NCI-H69 (cell line): ENCODE measurements at regions not wholly inside any gene's neighbourhood (a gene's known extent, or its start where the extent isn't known, plus 50 kb on each side); places are given as distances from the start of the nearest gene placed in this dataset.
"Not testable (repeated sequence)": the region's sequence is repeated elsewhere in the genome, so short reads cannot be mapped to it uniquely, and the experiment has no call there.

ENCODE experiments used
- DNase-seq: peaks from one replicate; lab custom pipeline; 2025; lab: John Stamatoyannopoulos, UW

- DNase-seq, result peak; percentile 18
Observed at GRCh38 chr2:131425231-131425941, 50.5 kb upstream of the TUBA3D start.

- peak; percentile 3 for DNase-seq
Observed at GRCh38 chr2:131424605-131425114, 51.3 kb upstream of the TUBA3D start.

DNA sequence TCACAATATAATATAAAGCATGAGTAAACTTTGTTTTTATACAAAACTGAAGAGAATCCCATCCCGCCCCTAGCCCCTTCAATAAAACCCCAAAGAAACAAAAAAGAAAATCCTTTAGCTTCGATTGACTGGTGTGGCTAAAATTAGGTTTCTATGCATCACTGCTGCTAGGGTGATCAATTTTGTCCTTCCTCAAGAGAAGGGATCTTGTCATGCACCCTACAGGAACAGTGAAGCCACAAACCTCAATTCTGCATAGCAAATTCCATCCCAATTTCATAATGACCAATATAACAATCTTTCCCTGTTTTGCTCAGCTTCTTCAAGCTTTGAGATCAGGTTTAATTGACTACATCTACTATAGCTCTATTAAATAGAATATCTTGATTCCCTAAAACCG lies 55.2 kb upstream of the TUBA3D start:
- not testable (repeated sequence) for DNase-seq

DNA sequence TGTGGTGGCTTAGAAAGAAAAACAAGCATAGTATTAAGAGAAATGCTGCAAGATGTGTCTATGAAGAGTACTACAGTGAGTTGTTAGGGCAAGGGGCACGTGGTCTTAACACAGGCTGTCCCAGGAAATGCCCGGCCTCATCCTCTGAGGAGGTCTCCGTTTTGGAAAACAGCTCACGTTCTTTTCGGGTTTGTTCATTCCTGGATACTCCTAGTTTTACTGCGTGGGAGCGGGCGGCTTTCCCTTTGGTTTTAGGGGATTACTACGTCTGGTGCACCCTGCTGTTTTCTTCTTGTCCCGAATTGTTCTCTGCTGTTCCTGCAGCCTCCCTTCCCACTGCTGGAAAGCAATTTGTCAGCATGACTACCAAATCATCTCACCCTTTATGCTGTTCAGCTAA lies 55.5 kb upstream of the RAB6D start:
- DNase-seq, result peak; percentile 4

DNA sequence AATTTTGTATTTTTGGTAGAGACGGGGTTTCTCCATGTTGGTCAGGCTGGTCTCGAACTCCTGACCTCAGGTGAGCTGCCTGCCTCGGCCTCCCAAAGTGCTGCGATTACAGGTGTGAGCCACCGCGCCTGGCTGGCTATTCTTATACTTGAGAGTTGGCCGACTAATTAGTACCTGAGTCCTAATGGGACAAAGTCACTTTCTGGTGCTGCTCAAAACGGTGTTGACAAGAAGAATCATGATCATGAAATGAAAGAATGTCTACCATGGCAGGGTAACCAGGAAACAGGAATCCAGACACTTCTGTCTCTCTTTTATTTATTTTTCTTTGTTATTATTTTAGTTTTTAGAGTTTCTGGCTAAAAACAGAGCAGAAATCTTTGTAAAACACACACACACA lies 54.7 kb upstream of the RAB6D start:
- no peak for DNase-seq

DNA sequence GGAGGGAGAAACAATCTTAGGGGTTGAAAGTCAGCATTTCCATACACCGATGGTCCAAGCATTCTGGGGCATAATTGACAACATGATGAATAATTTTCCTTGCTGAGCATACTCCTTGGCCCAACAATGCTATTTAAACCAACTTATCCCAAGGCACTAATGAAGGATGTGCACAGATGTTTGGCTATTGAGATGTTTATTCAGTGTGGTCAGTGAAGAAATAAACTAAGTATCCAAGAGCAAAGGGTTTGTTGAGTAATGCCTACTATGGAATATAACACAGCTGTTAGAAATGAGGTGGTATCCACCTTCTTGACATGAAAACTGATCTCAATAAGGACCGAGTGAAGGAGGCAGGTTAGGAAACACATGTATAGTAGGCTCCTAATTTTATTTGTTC lies 53.9 kb upstream of the RAB6D start:
- no peak for DNase-seq

DNA sequence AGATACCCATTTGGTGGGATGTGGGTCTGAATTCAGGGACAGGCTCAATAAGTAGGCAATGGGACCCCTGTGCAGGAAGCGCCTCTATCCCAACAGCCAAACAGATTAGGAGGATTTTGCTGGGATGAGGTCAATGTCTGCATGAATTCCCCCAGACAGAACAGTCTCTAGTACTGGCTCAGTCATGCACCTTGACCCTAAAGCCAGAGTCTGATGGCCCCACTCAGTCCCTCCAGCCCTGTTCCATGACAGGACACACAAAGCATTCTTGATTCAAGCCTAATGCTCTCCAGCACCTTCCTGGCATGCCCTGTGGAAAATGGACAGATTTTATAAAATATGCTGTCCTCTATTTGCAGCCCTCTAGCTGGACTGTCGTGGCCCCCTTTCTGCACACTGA lies 49.8 kb upstream of the RAB6D start:
- no peak for DNase-seq
